ENCODE measurements at regions not wholly inside any gene's neighbourhood (a gene's known extent, or its start where the extent isn't known, plus 50 kb on each side); places are given as distances from the start of the nearest gene placed in this dataset.

DNA sequence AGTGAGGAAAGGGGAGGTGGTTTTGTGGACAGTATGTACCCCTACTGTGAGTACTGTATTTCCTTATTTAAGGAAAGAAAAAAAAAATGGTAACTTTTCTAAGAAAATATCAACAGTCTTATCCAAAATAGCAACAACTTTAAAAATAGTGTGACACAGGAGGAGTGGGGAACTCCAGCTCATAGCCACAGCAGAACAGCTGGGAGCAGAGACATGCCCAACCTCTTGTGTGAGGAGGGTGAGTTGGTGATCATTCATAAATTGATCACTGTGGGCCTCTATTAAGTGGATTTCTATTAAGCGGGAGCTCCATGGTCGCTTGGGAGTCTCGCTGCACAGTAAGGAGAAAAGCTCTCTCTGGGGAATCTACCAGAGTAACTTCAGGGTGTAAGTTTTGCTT is 158.8 kb upstream of the DUSP10 start:
- TF ChIP-seq, protein P1, sequence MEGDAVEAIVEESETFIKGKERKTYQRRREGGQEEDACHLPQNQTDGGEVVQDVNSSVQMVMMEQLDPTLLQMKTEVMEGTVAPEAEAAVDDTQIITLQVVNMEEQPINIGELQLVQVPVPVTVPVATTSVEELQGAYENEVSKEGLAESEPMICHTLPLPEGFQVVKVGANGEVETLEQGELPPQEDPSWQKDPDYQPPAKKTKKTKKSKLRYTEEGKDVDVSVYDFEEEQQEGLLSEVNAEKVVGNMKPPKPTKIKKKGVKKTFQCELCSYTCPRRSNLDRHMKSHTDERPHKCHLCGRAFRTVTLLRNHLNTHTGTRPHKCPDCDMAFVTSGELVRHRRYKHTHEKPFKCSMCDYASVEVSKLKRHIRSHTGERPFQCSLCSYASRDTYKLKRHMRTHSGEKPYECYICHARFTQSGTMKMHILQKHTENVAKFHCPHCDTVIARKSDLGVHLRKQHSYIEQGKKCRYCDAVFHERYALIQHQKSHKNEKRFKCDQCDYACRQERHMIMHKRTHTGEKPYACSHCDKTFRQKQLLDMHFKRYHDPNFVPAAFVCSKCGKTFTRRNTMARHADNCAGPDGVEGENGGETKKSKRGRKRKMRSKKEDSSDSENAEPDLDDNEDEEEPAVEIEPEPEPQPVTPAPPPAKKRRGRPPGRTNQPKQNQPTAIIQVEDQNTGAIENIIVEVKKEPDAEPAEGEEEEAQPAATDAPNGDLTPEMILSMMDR (IDR thresholded peaks at IDR 0.05; ENCODE audit: insufficient read depth, low read depth, low read length), result no peak
- no peak for TF ChIP-seq EZH2 (IDR thresholded peaks at IDR 0.05; ENCODE audit: insufficient read depth, low read length)
